ENCODE measurements at regions not wholly inside any gene's neighbourhood (a gene's known extent, or its start where the extent isn't known, plus 50 kb on each side); places are given as distances from the start of the nearest gene placed in this dataset.

- WGBS (ENCODE audit: insufficient coverage, low coverage, missing lambda C conversion rate), result 0% methylated on average over 5 of the region's 5 CpGs
Observed at GRCh38 chr16:13298666-13299065, 397.3 kb downstream of the SHISA9 start.

GRCh38 chr16:13300066-13300840 is 398.9 kb downstream of the SHISA9 start:
- no peak overlapping the region for H2AFZ ChIP-seq (ENCODE audit: low read depth, low read length)
- H3K4me2 ChIP-seq (ENCODE audit: insufficient read depth, low read length), result no peak overlapping the region
- ATAC-seq (no peak), FAIRE-seq (no peak), DNase-seq (ENCODE audit: extremely low read depth in 1 of 4, low spot score in 3 of 4) (no peak)
- no peak for TF ChIP-seq POLR2H (tag; IDR thresholded peaks at IDR 0.05; ENCODE audit: low read depth)
- 0 out of 2 replicates have a peak, but pooled peaks have one; percentile 6 for TF ChIP-seq NFIC (IDR thresholded peaks at IDR 0.05)
- no peak for TF ChIP-seq CCAR2 (IDR thresholded peaks at IDR 0.05; ENCODE audit: low read depth, low read length)
- H3K9me1 ChIP-seq (ENCODE audit: control insufficient read depth, insufficient read depth, low read length), result no peaks in the 10 kb centered on the region
- BruUV-seq (replicated peaks), result no TSS peak
- intact Hi-C loops (cut with micrococcal nuclease), result no loop called here
- in situ Hi-C loops (cut with MboI), result no loop called here
- ChIA-PET CTCF (ENCODE audit: low intra/inter-chr PET ratio) (no interaction called here), POLR2A (no interaction called here)
- 0% methylated on average over 7 of the region's 9 CpGs for WGBS (ENCODE audit: insufficient coverage, low coverage, missing lambda C conversion rate)
- no peaks in the 10 kb centered on the region; the same call in 1 of the 2 replicates for H4K20me1 ChIP-seq (replicated peaks; ENCODE audit: control insufficient read depth, insufficient read depth, low read length)
- H3K4me3 ChIP-seq, result no peak overlapping the region
- H3K9ac ChIP-seq (ENCODE audit: insufficient read depth in 1 of 2, low read depth in 2 of 2, low read length in 2 of 2), result no peak overlapping the region
- H3K36me3 ChIP-seq (ENCODE audit: control insufficient read depth, insufficient read depth, low read length), result no peaks in the 10 kb centered on the region
- peaks cover 0 to 6% of the 10 kb centered on the region in 2 experiments; a peak in 2 of 5 replicates for H3K27me3 ChIP-seq (ENCODE audit: control insufficient read depth in 2 of 2, insufficient read depth in 2 of 2, low read length in 2 of 2)
- no peak overlapping the region for H3K27ac ChIP-seq (ENCODE audit: extremely low read depth, low read depth, low read length)
- no peaks in the 10 kb centered on the region for H3K79me2 ChIP-seq (ENCODE audit: control insufficient read depth, insufficient read depth, low read length)
- H3K4me1 ChIP-seq (replicated peaks in 1 of 2; ENCODE audit: control insufficient read depth in 2 of 2, insufficient read depth in 2 of 2, low read length in 2 of 2), result no peaks in the 10 kb centered on the region
- H3K9me3 ChIP-seq (replicated peaks; ENCODE audit: control insufficient read depth, insufficient read depth, low read depth, low read length), result no peaks in the 10 kb centered on the region

More at GRCh38 chr16:13298666-13299065, 397.3 kb downstream of the SHISA9 start:
- Histone ChIP-seq H3K4me3 (no peak overlapping the region), H3K9ac (ENCODE audit: insufficient read depth in 1 of 2, low read depth in 2 of 2, low read length in 2 of 2) (no peak overlapping the region), H4K20me1 (replicated peaks; ENCODE audit: control insufficient read depth, insufficient read depth, low read length) (no peaks in the 10 kb centered on the region; the same call in 1 of the 2 replicates), H3K79me2 (ENCODE audit: control insufficient read depth, insufficient read depth, low read length) (no peaks in the 10 kb centered on the region), H3K9me1 (ENCODE audit: control insufficient read depth, insufficient read depth, low read length) (no peaks in the 10 kb centered on the region), H3K4me2 (ENCODE audit: insufficient read depth, low read length) (no peak overlapping the region), H3K36me3 (ENCODE audit: control insufficient read depth, insufficient read depth, low read length) (no peaks in the 10 kb centered on the region), H3K27me3 (ENCODE audit: control insufficient read depth in 2 of 2, insufficient read depth in 2 of 2, low read length in 2 of 2) (peaks cover 0 to 6% of the 10 kb centered on the region in 2 experiments; a peak in 2 of 5 replicates), H3K27ac (ENCODE audit: extremely low read depth, low read depth, low read length) (no peak overlapping the region), H2AFZ (ENCODE audit: low read depth, low read length) (no peak overlapping the region), H3K9me3 (replicated peaks; ENCODE audit: control insufficient read depth, insufficient read depth, low read depth, low read length) (no peaks in the 10 kb centered on the region), H3K4me1 (replicated peaks in 1 of 2; ENCODE audit: control insufficient read depth in 2 of 2, insufficient read depth in 2 of 2, low read length in 2 of 2) (no peaks in the 10 kb centered on the region)
- FAIRE-seq, result no peak
- ATAC-seq, result no peak
- no TSS peak for BruUV-seq (replicated peaks)
- TF ChIP-seq ZNF175 (CRISPR knock-in tag; IDR thresholded peaks at IDR 0.05; ENCODE audit: low read depth) (no peak), SIRT6 (IDR thresholded peaks at IDR 0.05; ENCODE audit: low read depth, low read length) (no peak), RAD51 (IDR thresholded peaks at IDR 0.05; ENCODE audit: borderline replicate concordance, low read depth) (no peak)
- intact Hi-C loops (cut with micrococcal nuclease) (no loop called here), in situ Hi-C loops (cut with MboI) (no loop called here)
- POLR2A ChIA-PET, result interaction anchor here (0.6 to 1.1 kb wide), 2 partner anchors 74 to 679 kb away, joined by 3 read pairs; no protein-coding TSS in a partner anchor
- no peak for DNase-seq (ENCODE audit: extremely low read depth in 1 of 4, low spot score in 3 of 4)
- CTCF ChIA-PET (ENCODE audit: low intra/inter-chr PET ratio), result no interaction called here
